ENCODE measurements at regions not wholly inside any gene's neighbourhood (a gene's known extent, or its start where the extent isn't known, plus 50 kb on each side); places are given as distances from the start of the nearest gene placed in this dataset.

DNA sequence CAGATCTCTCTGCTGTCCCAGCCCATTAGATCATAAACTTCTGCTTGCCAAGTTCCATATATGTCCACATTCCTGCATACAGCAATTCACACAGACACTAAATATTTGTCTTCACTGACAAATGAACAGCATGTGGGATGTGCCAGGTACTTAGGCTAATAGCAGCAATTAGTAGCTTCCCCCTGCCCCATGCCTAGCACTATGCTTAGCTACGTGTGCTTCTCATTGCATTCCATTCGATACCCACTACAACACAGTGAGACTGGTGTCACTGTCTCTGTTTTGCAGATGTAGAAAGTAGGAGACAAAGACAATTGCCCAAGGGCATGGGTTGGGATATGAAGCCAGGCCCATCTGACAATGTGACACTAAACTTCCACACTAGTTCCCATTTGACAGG lies 308.4 kb downstream of the BCL11B start (continued):
- TF ChIP-seq GABPA (IDR thresholded peaks at IDR 0.05; ENCODE audit: low read depth) = no peak
- no peak for TF ChIP-seq EZH2phosphoT487 (IDR thresholded peaks at IDR 0.05; ENCODE audit: borderline replicate concordance, low read depth)

DNA sequence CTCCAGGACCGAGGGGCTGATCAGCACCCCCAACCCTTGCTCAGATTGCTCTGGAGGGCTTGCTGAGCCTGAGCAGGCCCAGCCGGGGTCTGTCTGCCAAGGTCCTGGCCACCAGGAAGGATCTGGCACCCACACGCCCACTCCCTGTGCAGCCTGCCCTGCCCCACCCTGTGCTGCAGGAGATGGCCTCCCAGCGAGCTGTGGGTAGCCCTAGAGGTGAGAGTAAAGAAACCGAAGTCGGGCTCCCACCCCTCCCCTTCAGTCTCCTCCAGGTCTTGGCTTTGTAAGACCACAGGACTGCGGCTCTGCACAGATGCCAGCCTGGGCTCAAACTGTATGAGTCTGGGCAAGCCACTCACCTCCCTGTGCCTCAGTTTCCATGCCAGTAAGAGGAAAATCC lies 307.8 kb downstream of the BCL11B start:
- Histone ChIP-seq H3K79me2 (ENCODE audit: insufficient read depth) (no peaks in the 10 kb centered on the region), H3K36me3 (replicated peaks in 1 of 2; ENCODE audit: control insufficient read depth in 1 of 2, insufficient read depth in 2 of 2, low read length in 1 of 2) (no peaks in the 10 kb centered on the region), H2AFZ (ENCODE audit: low read depth) (no peak overlapping the region), H3K27me3 (ENCODE audit: insufficient read depth) (no peaks in the 10 kb centered on the region; the same call in 1 of the 2 replicates), H4K20me1 (ENCODE audit: insufficient read depth) (no peaks in the 10 kb centered on the region), H3K9ac (no peak overlapping the region), H3K9me3 (no peaks in the 10 kb centered on the region), H3F3A (replicated peaks; ENCODE audit: insufficient read depth) (no peaks in the 10 kb centered on the region), H3K27ac (ENCODE audit: low read depth in 2 of 2, low read length in 1 of 2) (no peak overlapping the region), H3K9me2 (no peaks in the 10 kb centered on the region), H3K4me2 (no peak overlapping the region), H3K4me3 (ENCODE audit: low read depth in 2 of 2, low read length in 1 of 2) (no peak overlapping the region), H3K4me1 (ENCODE audit: control insufficient read depth in 1 of 2, insufficient read depth in 2 of 2, low read depth in 1 of 2, low read length in 1 of 2) (no peaks in the 10 kb centered on the region)
- ChIA-PET POLR2A (no interaction called here), CTCF (no interaction called here)
- TF ChIP-seq TAF1 (IDR thresholded peaks at IDR 0.05; ENCODE audit: borderline replicate concordance, low read depth, low read length) (no peak), RXRA (IDR thresholded peaks at IDR 0.05; ENCODE audit: borderline replicate concordance, low read depth) (no peak), MEF2A (IDR thresholded peaks at IDR 0.05; ENCODE audit: borderline replicate concordance, low read depth) (no peak), EZH2phosphoT487 (IDR thresholded peaks at IDR 0.05; ENCODE audit: borderline replicate concordance, low read depth) (no peak), ELF1 (IDR thresholded peaks at IDR 0.05) (no peak), MXI1 (IDR thresholded peaks at IDR 0.05; ENCODE audit: low read depth, low read length) (no peak), POLR2AphosphoS5 (IDR thresholded peaks at IDR 0.05; ENCODE audit: low read depth, low read length) (no peak), TCF12 (IDR thresholded peaks at IDR 0.05) (no peak), TEAD4 (IDR thresholded peaks at IDR 0.05; ENCODE audit: borderline replicate concordance, insufficient read depth) (no peak), SIN3A (IDR thresholded peaks at IDR 0.05; ENCODE audit: borderline replicate concordance, low read depth, low read length) (no peak), EP300 (IDR thresholded peaks at IDR 0.05; ENCODE audit: borderline replicate concordance in 1 of 2, low read depth in 1 of 2, low read length in 1 of 2) (no peak), JUND (IDR thresholded peaks at IDR 0.05) (no peak), FOXJ3 (CRISPR knock-in tag; IDR thresholded peaks at IDR 0.05) (no peak), CHD2 (IDR thresholded peaks at IDR 0.05; ENCODE audit: low read length, partially characterized antibody) (no peak), FOXM1 (IDR thresholded peaks at IDR 0.05; ENCODE audit: low read depth) (no peak)
- TF ChIP-seq, protein P1, sequence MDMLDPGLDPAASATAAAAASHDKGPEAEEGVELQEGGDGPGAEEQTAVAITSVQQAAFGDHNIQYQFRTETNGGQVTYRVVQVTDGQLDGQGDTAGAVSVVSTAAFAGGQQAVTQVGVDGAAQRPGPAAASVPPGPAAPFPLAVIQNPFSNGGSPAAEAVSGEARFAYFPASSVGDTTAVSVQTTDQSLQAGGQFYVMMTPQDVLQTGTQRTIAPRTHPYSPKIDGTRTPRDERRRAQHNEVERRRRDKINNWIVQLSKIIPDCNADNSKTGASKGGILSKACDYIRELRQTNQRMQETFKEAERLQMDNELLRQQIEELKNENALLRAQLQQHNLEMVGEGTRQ (IDR thresholded peaks at IDR 0.05; ENCODE audit: borderline replicate concordance, low read depth, low read length) = no peak
- TF ChIP-seq, protein P2, sequence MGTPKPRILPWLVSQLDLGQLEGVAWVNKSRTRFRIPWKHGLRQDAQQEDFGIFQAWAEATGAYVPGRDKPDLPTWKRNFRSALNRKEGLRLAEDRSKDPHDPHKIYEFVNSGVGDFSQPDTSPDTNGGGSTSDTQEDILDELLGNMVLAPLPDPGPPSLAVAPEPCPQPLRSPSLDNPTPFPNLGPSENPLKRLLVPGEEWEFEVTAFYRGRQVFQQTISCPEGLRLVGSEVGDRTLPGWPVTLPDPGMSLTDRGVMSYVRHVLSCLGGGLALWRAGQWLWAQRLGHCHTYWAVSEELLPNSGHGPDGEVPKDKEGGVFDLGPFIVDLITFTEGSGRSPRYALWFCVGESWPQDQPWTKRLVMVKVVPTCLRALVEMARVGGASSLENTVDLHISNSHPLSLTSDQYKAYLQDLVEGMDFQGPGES (IDR thresholded peaks at IDR 0.05; ENCODE audit: low read depth, low read length) = no peak
- TF ChIP-seq, protein P3, sequence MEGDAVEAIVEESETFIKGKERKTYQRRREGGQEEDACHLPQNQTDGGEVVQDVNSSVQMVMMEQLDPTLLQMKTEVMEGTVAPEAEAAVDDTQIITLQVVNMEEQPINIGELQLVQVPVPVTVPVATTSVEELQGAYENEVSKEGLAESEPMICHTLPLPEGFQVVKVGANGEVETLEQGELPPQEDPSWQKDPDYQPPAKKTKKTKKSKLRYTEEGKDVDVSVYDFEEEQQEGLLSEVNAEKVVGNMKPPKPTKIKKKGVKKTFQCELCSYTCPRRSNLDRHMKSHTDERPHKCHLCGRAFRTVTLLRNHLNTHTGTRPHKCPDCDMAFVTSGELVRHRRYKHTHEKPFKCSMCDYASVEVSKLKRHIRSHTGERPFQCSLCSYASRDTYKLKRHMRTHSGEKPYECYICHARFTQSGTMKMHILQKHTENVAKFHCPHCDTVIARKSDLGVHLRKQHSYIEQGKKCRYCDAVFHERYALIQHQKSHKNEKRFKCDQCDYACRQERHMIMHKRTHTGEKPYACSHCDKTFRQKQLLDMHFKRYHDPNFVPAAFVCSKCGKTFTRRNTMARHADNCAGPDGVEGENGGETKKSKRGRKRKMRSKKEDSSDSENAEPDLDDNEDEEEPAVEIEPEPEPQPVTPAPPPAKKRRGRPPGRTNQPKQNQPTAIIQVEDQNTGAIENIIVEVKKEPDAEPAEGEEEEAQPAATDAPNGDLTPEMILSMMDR (IDR thresholded peaks at IDR 0.05) = no peak
- TF ChIP-seq, protein P4, sequence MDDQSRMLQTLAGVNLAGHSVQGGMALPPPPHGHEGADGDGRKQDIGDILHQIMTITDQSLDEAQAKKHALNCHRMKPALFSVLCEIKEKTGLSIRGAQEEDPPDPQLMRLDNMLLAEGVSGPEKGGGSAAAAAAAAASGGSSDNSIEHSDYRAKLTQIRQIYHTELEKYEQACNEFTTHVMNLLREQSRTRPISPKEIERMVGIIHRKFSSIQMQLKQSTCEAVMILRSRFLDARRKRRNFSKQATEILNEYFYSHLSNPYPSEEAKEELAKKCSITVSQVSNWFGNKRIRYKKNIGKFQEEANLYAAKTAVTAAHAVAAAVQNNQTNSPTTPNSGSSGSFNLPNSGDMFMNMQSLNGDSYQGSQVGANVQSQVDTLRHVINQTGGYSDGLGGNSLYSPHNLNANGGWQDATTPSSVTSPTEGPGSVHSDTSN (IDR thresholded peaks at IDR 0.05) = no peak
- WGBS (ENCODE audit: low lambda C conversion rate) = 0% methylated on average over 4 of the region's 7 CpGs
- DNase-seq = no peak

All from SK-N-SH (cell line).